HG02798 (cell line): ENCODE measurements at regions not wholly inside any gene's neighbourhood (a gene's known extent, or its start where the extent isn't known, plus 50 kb on each side); places are given as distances from the start of the nearest gene placed in this dataset.
"Not testable (repeated sequence)": the region's sequence is repeated elsewhere in the genome, so short reads cannot be mapped to it uniquely, and the experiment has no call there.

Experiments
- ATAC-seq: cut with Tn5 transposase; IDR thresholded peaks from one replicate; pipeline ENCODE4 v1.9.1; 2021; ENCODE audit warnings: mild to moderate bottlenecking; ENCODE audit not compliant: unreplicated experiment, poor library complexity

GRCh38 chr18:22717536-22717935 is 215.6 kb upstream of the RBBP8 start:
- not testable (repeated sequence) for ATAC-seq

- no peak for ATAC-seq
Observed at GRCh38 chr18:22723221-22723620, 209.9 kb upstream of the RBBP8 start.

GRCh38 chr18:22723773-22724172 is 209.4 kb upstream of the RBBP8 start:
- ATAC-seq = no peak

GRCh38 chr18:22726469-22726868 is 206.7 kb upstream of the RBBP8 start:
- ATAC-seq = no peak

- no peak for ATAC-seq
Observed at GRCh38 chr18:22728016-22728415, 205.1 kb upstream of the RBBP8 start.

- ATAC-seq = no peak
Observed at GRCh38 chr18:22728481-22729105, 204.5 kb upstream of the RBBP8 start.

- no peak for ATAC-seq
Observed at GRCh38 chr18:22731398-22731797, 201.7 kb upstream of the RBBP8 start.

GRCh38 chr18:22734105-22734661 is 198.9 kb upstream of the RBBP8 start:
- no peak for ATAC-seq

- no peak for ATAC-seq
Observed at GRCh38 chr18:22734791-22735627, 198.1 kb upstream of the RBBP8 start.

GRCh38 chr18:22737054-22737453 is 196.1 kb upstream of the RBBP8 start:
- no peak for ATAC-seq

GRCh38 chr18:22739061-22739642 is 194.0 kb upstream of the RBBP8 start:
- no peak for ATAC-seq

GRCh38 chr18:22739789-22740188 is 193.3 kb upstream of the RBBP8 start:
- no peak for ATAC-seq

GRCh38 chr18:22741318-22741717 is 191.8 kb upstream of the RBBP8 start:
- ATAC-seq = no peak

GRCh38 chr18:22742409-22742808 is 190.7 kb upstream of the RBBP8 start:
- ATAC-seq = no peak

- ATAC-seq = no peak
Observed at GRCh38 chr18:22745966-22746365, 187.2 kb upstream of the RBBP8 start.

- no peak for ATAC-seq
Observed at GRCh38 chr18:22752014-22752413, 181.1 kb upstream of the RBBP8 start.

- ATAC-seq = no peak
Observed at GRCh38 chr18:22753130-22753831, 179.8 kb upstream of the RBBP8 start.

GRCh38 chr18:22764005-22764404 is 169.1 kb upstream of the RBBP8 start:
- ATAC-seq = not testable (repeated sequence)

GRCh38 chr18:22765896-22766295 is 167.2 kb upstream of the RBBP8 start:
- ATAC-seq = no peak

GRCh38 chr18:22767653-22768052 is 165.5 kb upstream of the RBBP8 start:
- no peak for ATAC-seq

GRCh38 chr18:22773944-22774343 is 159.2 kb upstream of the RBBP8 start:
- ATAC-seq = no peak
